Upper lobe of left lung (tissue), 4 donors: ENCODE measurements at regions not wholly inside any gene's neighbourhood (a gene's known extent, or its start where the extent isn't known, plus 50 kb on each side); places are given as distances from the start of the nearest gene placed in this dataset.

ENCODE experiments used
- EP300 ChIP-seq, 4 donors: sonication (generic); formaldehyde crosslinking; IDR thresholded peaks; one replicate each; pipeline ENCODE4 v1.5.1; 2017; ENCODE audit warnings: antibody characterized with exemption in 4 of 4, control low read depth in 2 of 4
- POLR2A ChIP-seq, 4 donors: fragments of 450-650 bp; IDR thresholded peaks; one replicate each; pipeline ENCODE4 v1.5.1; 2016 to 2017; ENCODE audit warnings: antibody characterized with exemption in 4 of 4, mild to moderate bottlenecking in 2 of 4
- POLR2AphosphoS5 ChIP-seq, 2 donors: sonication (generic); formaldehyde crosslinking; IDR thresholded peaks; one replicate each; pipeline ENCODE4 v1.5.1; 2017; ENCODE audit warnings: antibody characterized with exemption in 2 of 2
- TF ChIP-seq, protein P1 (sequence below), 6 experiments: fragments of 450-650 bp in 4 of 6; fragments of 200-600 bp in 2 of 6; sonication (generic) in 2 of 6; IDR thresholded peaks; one replicate each; pipeline ENCODE4 v1.5.1; 2016 to 2019; ENCODE audit warnings: antibody characterized with exemption in 6 of 6

DNA sequence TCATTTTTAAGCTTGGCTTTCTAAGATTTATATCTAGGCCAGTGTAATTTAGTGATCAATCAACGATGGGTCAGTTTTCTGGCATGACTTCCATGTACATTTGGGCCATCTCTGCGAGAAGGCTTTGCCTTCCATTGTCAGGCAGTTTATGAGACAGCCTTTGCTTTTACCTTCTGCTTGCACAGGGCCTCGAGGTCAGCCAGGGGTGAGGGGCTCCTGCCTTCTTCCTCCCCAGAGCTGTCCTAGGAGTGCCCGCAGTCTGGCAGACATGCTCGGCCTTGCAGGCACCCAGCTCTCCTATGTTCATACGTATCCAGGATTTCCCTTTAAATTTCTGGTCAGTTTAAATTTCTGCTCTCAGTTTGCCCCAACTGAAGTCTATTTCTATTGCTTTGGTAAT is 367.2 kb downstream of the SMOC2 start:
- TF ChIP-seq, protein P1, sequence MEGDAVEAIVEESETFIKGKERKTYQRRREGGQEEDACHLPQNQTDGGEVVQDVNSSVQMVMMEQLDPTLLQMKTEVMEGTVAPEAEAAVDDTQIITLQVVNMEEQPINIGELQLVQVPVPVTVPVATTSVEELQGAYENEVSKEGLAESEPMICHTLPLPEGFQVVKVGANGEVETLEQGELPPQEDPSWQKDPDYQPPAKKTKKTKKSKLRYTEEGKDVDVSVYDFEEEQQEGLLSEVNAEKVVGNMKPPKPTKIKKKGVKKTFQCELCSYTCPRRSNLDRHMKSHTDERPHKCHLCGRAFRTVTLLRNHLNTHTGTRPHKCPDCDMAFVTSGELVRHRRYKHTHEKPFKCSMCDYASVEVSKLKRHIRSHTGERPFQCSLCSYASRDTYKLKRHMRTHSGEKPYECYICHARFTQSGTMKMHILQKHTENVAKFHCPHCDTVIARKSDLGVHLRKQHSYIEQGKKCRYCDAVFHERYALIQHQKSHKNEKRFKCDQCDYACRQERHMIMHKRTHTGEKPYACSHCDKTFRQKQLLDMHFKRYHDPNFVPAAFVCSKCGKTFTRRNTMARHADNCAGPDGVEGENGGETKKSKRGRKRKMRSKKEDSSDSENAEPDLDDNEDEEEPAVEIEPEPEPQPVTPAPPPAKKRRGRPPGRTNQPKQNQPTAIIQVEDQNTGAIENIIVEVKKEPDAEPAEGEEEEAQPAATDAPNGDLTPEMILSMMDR (IDR thresholded peaks at IDR 0.05) = no peak
- no peak for TF ChIP-seq POLR2A (IDR thresholded peaks at IDR 0.05)
- TF ChIP-seq POLR2AphosphoS5 (IDR thresholded peaks at IDR 0.05) = no peak
- no peak for TF ChIP-seq EP300 (IDR thresholded peaks at IDR 0.05)
